GM18502 (cell line): ENCODE measurements at regions not wholly inside any gene's neighbourhood (a gene's known extent, or its start where the extent isn't known, plus 50 kb on each side); places are given as distances from the start of the nearest gene placed in this dataset.

ENCODE experiments used
- ATAC-seq: cut with Tn5 transposase; IDR thresholded peaks from one replicate; pipeline ENCODE4 v1.9.1; 2021; ENCODE audit warnings: mild to moderate bottlenecking; ENCODE audit not compliant: unreplicated experiment, poor library complexity

GRCh38 chr9:14435871-14436270, 121.9 kb upstream of the NFIB start:
- no peak for ATAC-seq

GRCh38 chr9:14434971-14435718, 121.2 kb upstream of the NFIB start:
- ATAC-seq, result no peak

GRCh38 chr9:14434158-14434504, 120.2 kb upstream of the NFIB start:
- ATAC-seq, result no peak

- no peak for ATAC-seq
Observed at GRCh38 chr9:14433351-14434157, 119.6 kb upstream of the NFIB start.

GRCh38 chr9:14432666-14433350, 118.9 kb upstream of the NFIB start:
- no peak for ATAC-seq

- peak; percentile 57 for ATAC-seq
Observed at GRCh38 chr9:14428781-14429230, 114.9 kb upstream of the NFIB start.

- no peak for ATAC-seq
Observed at GRCh38 chr9:14427419-14427818, 113.5 kb upstream of the NFIB start.

- ATAC-seq, result no peak
Observed at GRCh38 chr9:14424983-14425382, 111.0 kb upstream of the NFIB start.

- no peak for ATAC-seq
Observed at GRCh38 chr9:14424289-14424688, 110.3 kb upstream of the NFIB start.

- no peak for ATAC-seq
Observed at GRCh38 chr9:14423815-14424261, 109.9 kb upstream of the NFIB start.

- ATAC-seq, result no peak
Observed at GRCh38 chr9:14421291-14421690, 107.3 kb upstream of the NFIB start.

- ATAC-seq, result no peak
Observed at GRCh38 chr9:14418941-14419937, 105.3 kb upstream of the NFIB start.

- no peak for ATAC-seq
Observed at GRCh38 chr9:14418301-14418940, 104.5 kb upstream of the NFIB start.

GRCh38 chr9:14417237-14417636, 103.3 kb upstream of the NFIB start:
- no peak for ATAC-seq

- no peak for ATAC-seq
Observed at GRCh38 chr9:14415947-14416346, 102.0 kb upstream of the NFIB start.

- ATAC-seq, result no peak
Observed at GRCh38 chr9:14413812-14414211, 99.9 kb upstream of the NFIB start.

GRCh38 chr9:14412775-14413174, 98.8 kb upstream of the NFIB start:
- no peak for ATAC-seq

GRCh38 chr9:14406463-14406862, 92.5 kb upstream of the NFIB start:
- no peak for ATAC-seq

GRCh38 chr9:14405176-14405706, 91.3 kb upstream of the NFIB start:
- ATAC-seq, result no peak
